ENCODE measurements at regions not wholly inside any gene's neighbourhood (a gene's known extent, or its start where the extent isn't known, plus 50 kb on each side); places are given as distances from the start of the nearest gene placed in this dataset.

- TF ChIP-seq CTCF (IDR thresholded peaks at IDR 0.05; ENCODE audit: control extremely low read depth in 1 of 3, insufficient read depth in 1 of 3, low read depth in 1 of 3, low read length in 3 of 3) (no peak), CHD7 (IDR thresholded peaks at IDR 0.05; ENCODE audit: insufficient replicate concordance, low read length) (no peak), EZH2 (IDR thresholded peaks at IDR 0.05; ENCODE audit: low read depth, low read length, severe bottlenecking) (no peak), CEBPB (IDR thresholded peaks at IDR 0.05; ENCODE audit: low read depth, low read length) (no peak), MAX (IDR thresholded peaks at IDR 0.05) (no peak), RXRA (IDR thresholded peaks at IDR 0.05; ENCODE audit: insufficient read depth, low read depth, low read length) (no peak), POLR2A (IDR thresholded peaks at IDR 0.05; ENCODE audit: control extremely low read depth in 1 of 2, low read depth in 2 of 2, low read length in 2 of 2) (no peak), SP1 (IDR thresholded peaks at IDR 0.05; ENCODE audit: low read depth, low read length) (no peak)
Measured at GRCh38 chr7:69476416-69476815, 121.9 kb upstream of the AUTS2 start.

All from H1 (cell line).